Activated naive CD8-positive, alpha-beta T cell treated with anti-CD3 and anti-CD28 coated beads, Interleukin-2, amount 10 ng/mL, durations not matched to agents 7 days and 5 days (primary cell): ENCODE measurements at regions not wholly inside any gene's neighbourhood (a gene's known extent, or its start where the extent isn't known, plus 50 kb on each side); places are given as distances from the start of the nearest gene placed in this dataset.

Experiments
- ATAC-seq: fragments of 150-1000 bp; cut with Tn5 transposase; one replicate; pipeline ENCODE4 v1.10.0; 2021; ENCODE audit warnings: low read depth, moderate library complexity
- POLR2A ChIA-PET: fragments of 350-600 bp; sonication (Branson Sonifier 250); formaldehyde crosslinking; loops from one replicate; lab custom pipeline; 2021; ENCODE audit warnings: antibody characterized with exemption; lab: Charles Lee
- DNase-seq: peaks from one replicate; pipeline ENCODE4 v3.0.0; 2021
- H3K27ac Mint-ChIP-seq: one replicate; pipeline ENCODE4 v1.8.0; 2022; ENCODE audit warnings: mild to moderate bottlenecking, mixed read lengths
- H3K27me3 Mint-ChIP-seq: one replicate; pipeline ENCODE4 v1.8.0; 2022; ENCODE audit warnings: mild to moderate bottlenecking, moderate library complexity, mixed read lengths
- H3K36me3 Mint-ChIP-seq: one replicate; pipeline ENCODE4 v1.8.0; 2021; ENCODE audit warnings: mild to moderate bottlenecking, mixed read lengths
- H3K4me1 Mint-ChIP-seq: one replicate; pipeline ENCODE4 v1.8.0; 2021; ENCODE audit warnings: mixed read lengths
- H3K4me3 Mint-ChIP-seq: one replicate; pipeline ENCODE4 v1.8.0; 2022; ENCODE audit warnings: mild to moderate bottlenecking, moderate library complexity, mixed read lengths
- H3K9me3 Mint-ChIP-seq: one replicate; pipeline ENCODE4 v1.8.0; 2021; ENCODE audit warnings: mixed read lengths

- H3K27ac Mint-ChIP-seq, result no peak overlapping the region
- H3K9me3 Mint-ChIP-seq, result no peaks in the 10 kb centered on the region
- ATAC-seq, result no peak
- H3K4me3 Mint-ChIP-seq, result no peak overlapping the region
- DNase-seq, result no peak
- no peaks in the 10 kb centered on the region for H3K36me3 Mint-ChIP-seq
- POLR2A ChIA-PET, result no interaction called here
- H3K27me3 Mint-ChIP-seq, result no peaks in the 10 kb centered on the region
- H3K4me1 Mint-ChIP-seq, result no peaks in the 10 kb centered on the region
These were observed 535.6 kb upstream of the IL12A start for GRCh38 chr3:159453036-159453435.

GRCh38 chr3:159453945-159454344 lies 534.7 kb upstream of the IL12A start:
- H3K4me1 Mint-ChIP-seq, result no peaks in the 10 kb centered on the region
- ATAC-seq, result no peak

GRCh38 chr3:159455741-159456181 lies 532.9 kb upstream of the IL12A start:
- Mint-ChIP-seq H3K36me3 (no peaks in the 10 kb centered on the region), H3K4me3 (no peak overlapping the region), H3K9me3 (no peaks in the 10 kb centered on the region), H3K27me3 (no peaks in the 10 kb centered on the region), H3K4me1 (no peaks in the 10 kb centered on the region), H3K27ac (no peak overlapping the region)
- ATAC-seq (no peak), DNase-seq (no peak)
- POLR2A ChIA-PET, result no interaction called here

More at GRCh38 chr3:159453945-159454344, 534.7 kb upstream of the IL12A start:
- H3K27ac Mint-ChIP-seq, result no peak overlapping the region
- POLR2A ChIA-PET, result no interaction called here
- H3K36me3 Mint-ChIP-seq, result no peaks in the 10 kb centered on the region
- no peak for DNase-seq
- H3K27me3 Mint-ChIP-seq, result no peaks in the 10 kb centered on the region
- no peaks in the 10 kb centered on the region for H3K9me3 Mint-ChIP-seq
- H3K4me3 Mint-ChIP-seq, result no peak overlapping the region

GRCh38 chr3:159458010-159458409 lies 530.6 kb upstream of the IL12A start:
- Mint-ChIP-seq H3K36me3 (no peaks in the 10 kb centered on the region), H3K27me3 (no peaks in the 10 kb centered on the region), H3K4me1 (no peaks in the 10 kb centered on the region), H3K9me3 (no peaks in the 10 kb centered on the region), H3K4me3 (no peak overlapping the region), H3K27ac (no peak overlapping the region)
- no peak for ATAC-seq
- POLR2A ChIA-PET, result no interaction called here
- DNase-seq, result no peak

GRCh38 chr3:159458982-159459381 lies 529.7 kb upstream of the IL12A start:
- ATAC-seq (no peak), DNase-seq (no peak)
- Mint-ChIP-seq H3K9me3 (no peaks in the 10 kb centered on the region), H3K4me3 (no peak overlapping the region), H3K4me1 (no peaks in the 10 kb centered on the region), H3K27me3 (no peaks in the 10 kb centered on the region), H3K27ac (no peak overlapping the region), H3K36me3 (no peaks in the 10 kb centered on the region)
- POLR2A ChIA-PET, result no interaction called here

- POLR2A ChIA-PET, result no interaction called here
- Mint-ChIP-seq H3K4me1 (no peaks in the 10 kb centered on the region), H3K27ac (no peak overlapping the region)
These were observed 516.0 kb upstream of the IL12A start for GRCh38 chr3:159472611-159473010.

GRCh38 chr3:159473206-159473605 lies 515.4 kb upstream of the IL12A start:
- ATAC-seq (no peak), DNase-seq (no peak)
- Mint-ChIP-seq H3K27me3 (no peaks in the 10 kb centered on the region), H3K9me3 (no peaks in the 10 kb centered on the region), H3K4me3 (no peak overlapping the region), H3K4me1 (no peaks in the 10 kb centered on the region), H3K27ac (no peak overlapping the region), H3K36me3 (no peaks in the 10 kb centered on the region)
- POLR2A ChIA-PET, result interaction anchor here (0.7 kb wide), 1 partner anchor 54 kb away, joined by 4 read pairs; no protein-coding TSS in a partner anchor

More at GRCh38 chr3:159472611-159473010, 516.0 kb upstream of the IL12A start:
- H3K9me3 Mint-ChIP-seq, result no peaks in the 10 kb centered on the region
- H3K27me3 Mint-ChIP-seq, result no peaks in the 10 kb centered on the region
- no peak overlapping the region for H3K4me3 Mint-ChIP-seq
- H3K36me3 Mint-ChIP-seq, result no peaks in the 10 kb centered on the region
- DNase-seq, result no peak
- ATAC-seq, result no peak

GRCh38 chr3:159480046-159480445 lies 508.6 kb upstream of the IL12A start:
- POLR2A ChIA-PET, result no interaction called here
- DNase-seq (no peak), ATAC-seq (no peak)
- Mint-ChIP-seq H3K4me1 (no peaks in the 10 kb centered on the region), H3K27ac (no peak overlapping the region), H3K27me3 (no peaks in the 10 kb centered on the region), H3K9me3 (peaks cover 2% of the 10 kb centered on the region), H3K36me3 (no peaks in the 10 kb centered on the region), H3K4me3 (no peak overlapping the region)

- POLR2A ChIA-PET, result no interaction called here
- Mint-ChIP-seq H3K27ac (no peak overlapping the region), H3K4me3 (no peak overlapping the region), H3K27me3 (no peaks in the 10 kb centered on the region), H3K4me1 (no peaks in the 10 kb centered on the region), H3K9me3 (peaks cover 2% of the 10 kb centered on the region), H3K36me3 (no peaks in the 10 kb centered on the region)
- no peak for ATAC-seq
- no peak for DNase-seq
These were observed 506.2 kb upstream of the IL12A start for GRCh38 chr3:159482241-159482993.

GRCh38 chr3:159482994-159483367 lies 505.7 kb upstream of the IL12A start:
- ATAC-seq (no peak), DNase-seq (no peak)
- H3K9me3 Mint-ChIP-seq, result peaks cover 2% of the 10 kb centered on the region
- H3K27me3 Mint-ChIP-seq, result no peaks in the 10 kb centered on the region
- POLR2A ChIA-PET, result no interaction called here
- H3K4me3 Mint-ChIP-seq, result no peak overlapping the region
- no peaks in the 10 kb centered on the region for H3K4me1 Mint-ChIP-seq
- H3K27ac Mint-ChIP-seq, result no peak overlapping the region
- no peaks in the 10 kb centered on the region for H3K36me3 Mint-ChIP-seq

GRCh38 chr3:159486580-159486979 lies 502.1 kb upstream of the IL12A start:
- Mint-ChIP-seq H3K9me3 (peaks cover 2% of the 10 kb centered on the region), H3K4me3 (no peak overlapping the region), H3K27ac (no peak overlapping the region), H3K36me3 (no peaks in the 10 kb centered on the region), H3K27me3 (no peaks in the 10 kb centered on the region), H3K4me1 (no peaks in the 10 kb centered on the region)
- DNase-seq, result no peak
- ATAC-seq, result no peak
- POLR2A ChIA-PET, result no interaction called here

GRCh38 chr3:159487304-159487703 lies 501.3 kb upstream of the IL12A start:
- H3K36me3 Mint-ChIP-seq, result no peaks in the 10 kb centered on the region
- ATAC-seq, result no peak
- no peaks in the 10 kb centered on the region for H3K4me1 Mint-ChIP-seq
- H3K27ac Mint-ChIP-seq, result no peak overlapping the region
- DNase-seq, result no peak
- POLR2A ChIA-PET, result no interaction called here
- no peak overlapping the region for H3K4me3 Mint-ChIP-seq
- peaks cover 2% of the 10 kb centered on the region for H3K9me3 Mint-ChIP-seq
- no peaks in the 10 kb centered on the region for H3K27me3 Mint-ChIP-seq

- ATAC-seq, result no peak
- H3K4me1 Mint-ChIP-seq, result no peaks in the 10 kb centered on the region
- no peak overlapping the region for H3K27ac Mint-ChIP-seq
- peaks cover 2% of the 10 kb centered on the region for H3K9me3 Mint-ChIP-seq
- no peak overlapping the region for H3K4me3 Mint-ChIP-seq
- POLR2A ChIA-PET, result no interaction called here
- DNase-seq, result no peak
- H3K27me3 Mint-ChIP-seq, result no peaks in the 10 kb centered on the region
- H3K36me3 Mint-ChIP-seq, result no peaks in the 10 kb centered on the region
These were observed 500.0 kb upstream of the IL12A start for GRCh38 chr3:159488602-159489001.

- no peaks in the 10 kb centered on the region for H3K36me3 Mint-ChIP-seq
- H3K27ac Mint-ChIP-seq, result no peak overlapping the region
- H3K4me3 Mint-ChIP-seq, result no peak overlapping the region
- no peaks in the 10 kb centered on the region for H3K4me1 Mint-ChIP-seq
- DNase-seq, result no peak
- no peak for ATAC-seq
- no peaks in the 10 kb centered on the region for H3K9me3 Mint-ChIP-seq
- POLR2A ChIA-PET, result no interaction called here
- no peaks in the 10 kb centered on the region for H3K27me3 Mint-ChIP-seq
These were observed 491.3 kb upstream of the IL12A start for GRCh38 chr3:159497361-159497760.
